ENCODE measurements at regions not wholly inside any gene's neighbourhood (a gene's known extent, or its start where the extent isn't known, plus 50 kb on each side); places are given as distances from the start of the nearest gene placed in this dataset.
"Not testable (repeated sequence)": the region's sequence is repeated elsewhere in the genome, so short reads cannot be mapped to it uniquely, and the experiment has no call there.

DNA sequence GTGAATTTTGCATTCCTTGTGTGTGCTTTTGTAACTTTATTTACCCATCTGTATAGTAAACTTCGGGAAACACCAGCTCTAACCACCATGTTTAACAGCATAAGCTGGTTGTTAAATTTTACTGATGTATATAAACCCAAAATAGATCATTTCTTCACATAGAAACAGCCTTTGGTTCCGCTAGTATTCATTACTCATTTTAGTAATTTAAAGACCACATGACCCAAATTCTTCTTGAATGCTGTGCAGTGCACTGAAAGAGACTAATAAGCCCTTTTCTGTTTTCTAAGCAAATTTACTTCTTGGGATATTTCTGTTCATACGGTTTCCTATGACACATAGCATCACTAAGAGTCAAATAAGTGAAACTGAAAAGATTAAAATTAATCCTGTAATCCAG, 218.5 kb upstream of the SPATA31A3 start:
- TF ChIP-seq, protein P1, sequence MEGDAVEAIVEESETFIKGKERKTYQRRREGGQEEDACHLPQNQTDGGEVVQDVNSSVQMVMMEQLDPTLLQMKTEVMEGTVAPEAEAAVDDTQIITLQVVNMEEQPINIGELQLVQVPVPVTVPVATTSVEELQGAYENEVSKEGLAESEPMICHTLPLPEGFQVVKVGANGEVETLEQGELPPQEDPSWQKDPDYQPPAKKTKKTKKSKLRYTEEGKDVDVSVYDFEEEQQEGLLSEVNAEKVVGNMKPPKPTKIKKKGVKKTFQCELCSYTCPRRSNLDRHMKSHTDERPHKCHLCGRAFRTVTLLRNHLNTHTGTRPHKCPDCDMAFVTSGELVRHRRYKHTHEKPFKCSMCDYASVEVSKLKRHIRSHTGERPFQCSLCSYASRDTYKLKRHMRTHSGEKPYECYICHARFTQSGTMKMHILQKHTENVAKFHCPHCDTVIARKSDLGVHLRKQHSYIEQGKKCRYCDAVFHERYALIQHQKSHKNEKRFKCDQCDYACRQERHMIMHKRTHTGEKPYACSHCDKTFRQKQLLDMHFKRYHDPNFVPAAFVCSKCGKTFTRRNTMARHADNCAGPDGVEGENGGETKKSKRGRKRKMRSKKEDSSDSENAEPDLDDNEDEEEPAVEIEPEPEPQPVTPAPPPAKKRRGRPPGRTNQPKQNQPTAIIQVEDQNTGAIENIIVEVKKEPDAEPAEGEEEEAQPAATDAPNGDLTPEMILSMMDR (IDR thresholded peaks at IDR 0.05) = not testable (repeated sequence)
- not testable (repeated sequence) for TF ChIP-seq POLR2A (IDR thresholded peaks at IDR 0.05)
